Right lobe of liver (tissue), 4 donors: ENCODE measurements at regions not wholly inside any gene's neighbourhood (a gene's known extent, or its start where the extent isn't known, plus 50 kb on each side); places are given as distances from the start of the nearest gene placed in this dataset.

Source experiments
- CTCF ChIP-seq, 4 donors: fragments of 200-600 bp in 3 of 4; fragments of 450-650 bp in 1 of 4; IDR thresholded peaks; one replicate each; pipeline versions ENCODE4 v1.5.1 to v1.8.0; 2016 to 2022; ENCODE audit warnings: antibody characterized with exemption in 4 of 4, mild to moderate bottlenecking in 2 of 4
- POLR2A ChIP-seq: fragments of 450-650 bp; IDR thresholded peaks from one replicate; pipeline ENCODE4 v1.6.1; 2017; ENCODE audit warnings: antibody characterized with exemption, mild to moderate bottlenecking
- donor health status: DM: no; HTN: no; CAD: no.
- donor health status: DM: no; HTN: no; CAD: no.
- donor health status: DM: no; HTN: yes; CAD: no.

DNA sequence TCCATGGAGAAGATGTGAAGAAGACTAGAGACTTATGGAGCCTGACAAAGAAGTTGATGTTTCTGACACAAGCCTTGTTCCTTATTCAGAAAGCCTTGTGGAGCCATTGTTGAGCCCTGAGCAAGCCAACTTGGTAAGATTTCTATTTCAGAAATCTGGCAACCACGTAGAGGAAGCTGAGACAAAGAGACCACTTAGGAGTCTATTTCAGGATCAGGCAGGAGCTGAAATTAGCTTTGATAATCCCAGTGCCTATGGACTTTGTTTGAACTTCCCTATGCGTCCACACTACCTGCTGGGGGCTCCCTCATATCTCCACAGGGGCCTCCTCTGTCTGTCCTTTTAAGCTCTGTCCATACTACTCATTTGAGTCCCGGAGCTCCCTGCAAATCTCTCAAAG is 540.0 kb upstream of the GOT2 start:
- TF ChIP-seq CTCF (IDR thresholded peaks at IDR 0.05) (no peak), POLR2A (no peak)
